Activated CD8-positive, alpha-beta memory T cell treated with anti-CD3 and anti-CD28 coated beads, Interleukin-2, amount 50 U/mL, for 24 hours (primary cell): ENCODE measurements at regions not wholly inside any gene's neighbourhood (a gene's known extent, or its start where the extent isn't known, plus 50 kb on each side); places are given as distances from the start of the nearest gene placed in this dataset.
"Not testable (repeated sequence)": the region's sequence is repeated elsewhere in the genome, so short reads cannot be mapped to it uniquely, and the experiment has no call there.

Source experiments
- DNase-seq: peaks from one replicate; pipeline ENCODE4 v3.0.0-alpha.2; 2020; ENCODE audit errors: extremely low read depth

- DNase-seq, result no peak
These were observed 152.3 kb upstream of the NEDD9 start for GRCh38 chr6:11384531-11385309.

GRCh38 chr6:11381801-11382513 is 149.5 kb upstream of the NEDD9 start:
- DNase-seq, result peak; percentile 23

GRCh38 chr6:11380969-11381744 is 148.7 kb upstream of the NEDD9 start:
- DNase-seq, result no peak

GRCh38 chr6:11380549-11380948 is 148.1 kb upstream of the NEDD9 start:
- no peak for DNase-seq

GRCh38 chr6:11379805-11380204 is 147.3 kb upstream of the NEDD9 start:
- DNase-seq, result no peak

- no peak for DNase-seq
These were observed 146.2 kb upstream of the NEDD9 start for GRCh38 chr6:11378639-11379038.

GRCh38 chr6:11374036-11375010 is 141.9 kb upstream of the NEDD9 start:
- DNase-seq, result no peak

GRCh38 chr6:11373208-11373607 is 140.7 kb upstream of the NEDD9 start:
- DNase-seq, result no peak

GRCh38 chr6:11372186-11372790 is 139.8 kb upstream of the NEDD9 start:
- not testable (repeated sequence) for DNase-seq

- no peak for DNase-seq
These were observed 137.9 kb upstream of the NEDD9 start for GRCh38 chr6:11370191-11371018.

GRCh38 chr6:11368760-11369159 is 136.3 kb upstream of the NEDD9 start:
- no peak for DNase-seq

- no peak for DNase-seq
These were observed 135.8 kb upstream of the NEDD9 start for GRCh38 chr6:11368264-11368663.

GRCh38 chr6:11367638-11368199 is 135.3 kb upstream of the NEDD9 start:
- DNase-seq, result no peak

GRCh38 chr6:11366934-11367637 is 134.6 kb upstream of the NEDD9 start:
- DNase-seq, result no peak

GRCh38 chr6:11366183-11366933 is 133.9 kb upstream of the NEDD9 start:
- peak; percentile 29 for DNase-seq

GRCh38 chr6:11364971-11365397 is 132.5 kb upstream of the NEDD9 start:
- no peak for DNase-seq

GRCh38 chr6:11363881-11364576 is 131.6 kb upstream of the NEDD9 start:
- peak; percentile 28 for DNase-seq

- no peak for DNase-seq
These were observed 130.1 kb upstream of the NEDD9 start for GRCh38 chr6:11362564-11362963.
